ENCODE measurements at regions not wholly inside any gene's neighbourhood (a gene's known extent, or its start where the extent isn't known, plus 50 kb on each side); places are given as distances from the start of the nearest gene placed in this dataset.
"Not testable (repeated sequence)": the region's sequence is repeated elsewhere in the genome, so short reads cannot be mapped to it uniquely, and the experiment has no call there.

DNA sequence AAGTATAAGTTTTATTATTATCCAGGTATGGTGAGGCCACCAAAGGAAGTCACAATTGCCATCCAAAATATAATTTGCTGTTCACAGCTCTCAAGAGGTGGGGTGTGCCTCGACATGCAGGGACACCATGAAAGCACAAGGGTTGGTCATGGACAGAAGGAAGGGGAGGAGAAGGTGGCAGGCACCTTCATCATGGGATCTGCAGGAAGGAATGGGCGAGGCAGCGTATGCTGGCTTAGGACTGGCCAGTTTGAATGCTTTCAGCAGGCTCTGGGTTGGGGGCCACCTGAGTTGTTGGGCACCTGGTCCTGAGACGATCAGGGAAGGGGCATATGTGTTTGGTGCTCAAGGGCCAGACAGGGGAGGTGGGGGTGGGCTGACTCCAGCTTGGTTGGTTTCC lies 777.2 kb upstream of the TPTE start:
- BruUV-seq (replicated peaks); H3K36me3 ChIP-seq (ENCODE audit: insufficient read depth, low read length); H4K20me1 ChIP-seq (ENCODE audit: insufficient read depth, low read length); H3K4me2 ChIP-seq (ENCODE audit: low read length); DNase-seq (ENCODE audit: low spot score); H2AFZ ChIP-seq (ENCODE audit: low read length); H3K4me3 ChIP-seq (ENCODE audit: low read depth, low read length, poor library complexity, severe bottlenecking); CTCF ChIA-PET (ENCODE audit: unreplicated experiment); H3K27ac ChIP-seq (ENCODE audit: low read depth, low read length, poor library complexity, severe bottlenecking); H3K4me1 ChIP-seq (ENCODE audit: insufficient read depth, low read length, poor library complexity, severe bottlenecking); intact Hi-C loops (cut with micrococcal nuclease; ENCODE audit: unreplicated experiment); POLR2A ChIA-PET; H3K79me2 ChIP-seq (ENCODE audit: insufficient read depth, low read depth, low read length); H3K9me2 ChIP-seq (ENCODE audit: insufficient read depth, low read length): not testable (repeated sequence)
- H3K9me3 ChIP-seq (ENCODE audit: low read length): peaks cover 16% of the 10 kb centered on the region; the same call in 1 of the 2 replicates

DNA sequence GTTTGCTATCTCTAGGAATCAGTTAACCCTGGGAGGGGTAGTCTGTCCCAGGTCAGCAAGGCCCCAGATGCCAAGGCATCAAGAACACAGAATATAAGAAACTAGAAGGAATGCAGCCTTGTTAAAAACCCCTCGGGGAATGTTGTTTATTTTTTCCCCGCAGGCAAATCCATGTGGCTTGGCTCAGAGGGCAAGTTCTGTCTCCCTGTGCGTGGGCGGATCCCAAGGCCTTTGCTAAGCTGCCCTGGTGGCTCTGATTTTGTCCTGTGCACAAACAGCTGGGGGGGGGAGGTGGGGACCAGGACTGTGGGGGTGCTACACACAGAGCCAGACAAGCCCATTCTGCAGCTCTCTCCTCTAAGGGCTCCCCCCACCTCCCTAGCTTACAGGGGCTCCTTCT lies 776.8 kb upstream of the TPTE start:
- CTCF ChIA-PET (ENCODE audit: unreplicated experiment); POLR2A ChIA-PET; H3K9me2 ChIP-seq (ENCODE audit: insufficient read depth, low read length); H3K27ac ChIP-seq (ENCODE audit: low read depth, low read length, poor library complexity, severe bottlenecking); H4K20me1 ChIP-seq (ENCODE audit: insufficient read depth, low read length); H3K4me3 ChIP-seq (ENCODE audit: low read depth, low read length, poor library complexity, severe bottlenecking); intact Hi-C loops (cut with micrococcal nuclease; ENCODE audit: unreplicated experiment); H3K79me2 ChIP-seq (ENCODE audit: insufficient read depth, low read depth, low read length); BruUV-seq (replicated peaks); DNase-seq (ENCODE audit: low spot score); H3K4me1 ChIP-seq (ENCODE audit: insufficient read depth, low read length, poor library complexity, severe bottlenecking); H2AFZ ChIP-seq (ENCODE audit: low read length); H3K4me2 ChIP-seq (ENCODE audit: low read length); H3K36me3 ChIP-seq (ENCODE audit: insufficient read depth, low read length): not testable (repeated sequence)
- H3K9me3 ChIP-seq (ENCODE audit: low read length): 0 out of 2 replicates have a peak, but pooled peaks cover 12% of the 10 kb centered on the region

DNA sequence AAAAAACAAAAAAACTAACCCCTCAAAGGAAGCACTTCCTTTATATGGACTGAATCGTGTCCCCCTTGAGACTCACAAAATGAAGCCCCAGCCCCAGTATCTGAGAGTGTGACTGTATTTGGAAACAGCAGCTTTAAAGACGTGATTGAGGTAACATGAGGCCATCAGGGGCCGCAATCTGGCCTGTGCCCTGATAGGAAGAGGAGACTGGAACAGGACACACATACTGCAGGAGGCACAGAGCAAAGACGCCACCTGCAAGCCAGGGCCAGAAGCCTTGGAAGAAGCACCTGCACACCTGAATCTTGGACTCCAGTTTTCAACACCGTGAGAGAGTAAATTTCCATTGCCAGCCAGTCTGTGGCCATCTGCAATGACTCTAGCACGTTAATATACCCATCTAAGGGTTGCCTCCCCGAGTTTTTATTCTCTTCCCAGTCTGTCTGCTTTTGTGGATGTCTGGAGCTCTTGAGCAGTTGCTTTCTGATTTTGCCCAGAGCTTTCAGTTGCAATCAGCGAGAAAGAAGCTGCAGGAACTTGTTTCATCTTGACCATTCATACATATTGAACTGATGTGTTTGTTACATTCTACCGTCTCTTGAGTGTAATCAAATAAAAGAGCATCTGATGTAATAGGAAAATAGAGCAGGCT lies 775.8 kb upstream of the TPTE start:
- H3K4me3 ChIP-seq (ENCODE audit: low read depth, low read length, poor library complexity, severe bottlenecking); intact Hi-C loops (cut with micrococcal nuclease; ENCODE audit: unreplicated experiment); H3K4me1 ChIP-seq (ENCODE audit: insufficient read depth, low read length, poor library complexity, severe bottlenecking); H3K36me3 ChIP-seq (ENCODE audit: insufficient read depth, low read length); POLR2A ChIA-PET; H3K27ac ChIP-seq (ENCODE audit: low read depth, low read length, poor library complexity, severe bottlenecking); DNase-seq (ENCODE audit: low spot score); H2AFZ ChIP-seq (ENCODE audit: low read length); CTCF ChIA-PET (ENCODE audit: unreplicated experiment); H3K9me2 ChIP-seq (ENCODE audit: insufficient read depth, low read length); BruUV-seq (replicated peaks); H3K4me2 ChIP-seq (ENCODE audit: low read length); H3K79me2 ChIP-seq (ENCODE audit: insufficient read depth, low read depth, low read length); H3K9me3 ChIP-seq (ENCODE audit: low read length); H4K20me1 ChIP-seq (ENCODE audit: insufficient read depth, low read length): not testable (repeated sequence)

DNA sequence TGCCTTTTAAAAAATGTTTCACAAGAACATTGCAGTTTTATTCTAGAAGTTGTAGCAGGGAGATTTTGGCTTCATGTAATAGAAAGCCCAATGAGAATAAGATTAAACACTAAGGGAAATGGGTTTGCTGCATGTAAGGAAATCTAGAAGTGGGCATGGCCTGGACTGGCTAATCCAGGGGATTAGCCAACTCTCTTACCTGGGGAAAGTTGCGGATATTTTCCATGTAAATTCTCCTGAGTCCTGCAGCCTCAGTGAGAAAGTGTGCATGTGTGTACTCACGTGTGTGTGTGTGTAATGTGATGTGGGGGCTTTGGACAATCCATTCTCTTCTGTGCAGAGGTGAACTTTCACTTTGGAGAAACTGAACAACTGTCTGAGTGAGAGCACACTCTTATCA lies 775.1 kb upstream of the TPTE start:
- H3K4me2 ChIP-seq (ENCODE audit: low read length); H3K36me3 ChIP-seq (ENCODE audit: insufficient read depth, low read length); CTCF ChIA-PET (ENCODE audit: unreplicated experiment); H3K27ac ChIP-seq (ENCODE audit: low read depth, low read length, poor library complexity, severe bottlenecking); H2AFZ ChIP-seq (ENCODE audit: low read length); H3K4me1 ChIP-seq (ENCODE audit: insufficient read depth, low read length, poor library complexity, severe bottlenecking); H3K9me2 ChIP-seq (ENCODE audit: insufficient read depth, low read length); H4K20me1 ChIP-seq (ENCODE audit: insufficient read depth, low read length); POLR2A ChIA-PET; H3K9me3 ChIP-seq (ENCODE audit: low read length); H3K79me2 ChIP-seq (ENCODE audit: insufficient read depth, low read depth, low read length); DNase-seq (ENCODE audit: low spot score); BruUV-seq (replicated peaks); intact Hi-C loops (cut with micrococcal nuclease; ENCODE audit: unreplicated experiment); H3K4me3 ChIP-seq (ENCODE audit: low read depth, low read length, poor library complexity, severe bottlenecking): not testable (repeated sequence)

DNA sequence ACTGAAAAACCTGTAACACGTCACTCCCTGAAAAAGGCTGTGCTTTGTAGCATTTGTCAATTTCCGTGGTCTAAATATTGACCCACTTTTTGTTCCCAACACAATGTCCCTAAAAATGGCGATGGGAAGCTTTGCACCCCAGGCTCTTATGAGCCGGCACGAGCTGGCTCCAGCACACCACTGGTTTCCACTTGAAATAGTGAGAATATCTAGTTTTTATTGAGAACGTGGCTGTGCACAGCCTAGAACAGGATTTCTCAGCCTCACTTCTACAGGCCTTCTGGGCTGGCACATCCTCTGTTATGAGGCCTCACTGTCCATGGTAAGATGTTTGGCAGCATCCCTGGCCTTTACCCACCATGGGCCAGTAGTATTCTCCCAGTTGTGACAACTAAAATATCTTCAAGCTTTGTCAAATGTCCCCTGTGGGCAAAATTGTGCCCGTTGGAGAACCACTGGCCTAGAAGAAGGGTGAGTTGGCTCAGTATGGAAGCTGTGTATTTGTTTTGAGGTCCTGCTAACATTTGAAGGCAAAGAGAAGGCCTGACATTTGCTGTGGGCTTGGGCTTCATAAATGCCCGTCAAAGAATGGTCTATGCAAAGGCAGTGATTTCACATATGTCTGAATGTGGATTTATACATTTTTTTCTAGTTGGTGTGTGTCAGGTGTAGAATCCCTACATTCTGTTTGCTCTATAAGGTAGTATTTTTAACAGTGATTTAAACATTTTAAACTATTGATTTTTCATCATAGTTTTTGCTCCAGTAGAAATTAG lies 774.4 kb upstream of the TPTE start:
- not testable (repeated sequence) for H3K9me3 ChIP-seq (ENCODE audit: low read length)

DNA sequence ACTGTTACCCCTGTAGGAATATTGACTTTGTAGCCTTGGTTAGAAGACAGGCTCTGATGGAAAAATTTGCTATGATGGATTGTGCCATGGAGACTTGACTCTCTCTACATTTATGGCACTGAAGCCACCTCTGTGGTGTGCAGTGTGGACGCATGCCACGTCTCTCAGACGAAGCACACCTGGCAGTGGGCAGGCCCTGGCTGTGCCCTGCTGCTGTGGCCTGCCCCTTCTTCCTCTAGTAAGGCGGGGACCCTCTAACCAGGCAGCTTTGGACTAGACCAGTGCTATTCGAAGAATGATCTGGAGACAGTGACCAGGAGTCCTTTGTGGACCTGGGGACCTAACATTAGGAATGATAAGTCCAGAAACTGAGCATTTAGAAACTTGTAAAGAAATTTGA lies 773.5 kb upstream of the TPTE start:
- H2AFZ ChIP-seq (ENCODE audit: low read length); BruUV-seq (replicated peaks); H3K9me2 ChIP-seq (ENCODE audit: insufficient read depth, low read length); H3K79me2 ChIP-seq (ENCODE audit: insufficient read depth, low read depth, low read length); H3K4me1 ChIP-seq (ENCODE audit: insufficient read depth, low read length, poor library complexity, severe bottlenecking); POLR2A ChIA-PET; H3K36me3 ChIP-seq (ENCODE audit: insufficient read depth, low read length); H3K4me3 ChIP-seq (ENCODE audit: low read depth, low read length, poor library complexity, severe bottlenecking); intact Hi-C loops (cut with micrococcal nuclease; ENCODE audit: unreplicated experiment); H4K20me1 ChIP-seq (ENCODE audit: insufficient read depth, low read length); CTCF ChIA-PET (ENCODE audit: unreplicated experiment); H3K27ac ChIP-seq (ENCODE audit: low read depth, low read length, poor library complexity, severe bottlenecking); DNase-seq (ENCODE audit: low spot score); H3K4me2 ChIP-seq (ENCODE audit: low read length): not testable (repeated sequence)
- 0 out of 2 replicates have a peak, but pooled peaks cover 10% of the 10 kb centered on the region for H3K9me3 ChIP-seq (ENCODE audit: low read length)

More for the DNA sequence above, 774.4 kb upstream of the TPTE start:
- CTCF ChIA-PET (ENCODE audit: unreplicated experiment); H3K4me1 ChIP-seq (ENCODE audit: insufficient read depth, low read length, poor library complexity, severe bottlenecking); BruUV-seq (replicated peaks); H3K27ac ChIP-seq (ENCODE audit: low read depth, low read length, poor library complexity, severe bottlenecking); intact Hi-C loops (cut with micrococcal nuclease; ENCODE audit: unreplicated experiment); H2AFZ ChIP-seq (ENCODE audit: low read length); POLR2A ChIA-PET; H3K79me2 ChIP-seq (ENCODE audit: insufficient read depth, low read depth, low read length); H3K4me3 ChIP-seq (ENCODE audit: low read depth, low read length, poor library complexity, severe bottlenecking); DNase-seq (ENCODE audit: low spot score); H3K36me3 ChIP-seq (ENCODE audit: insufficient read depth, low read length); H4K20me1 ChIP-seq (ENCODE audit: insufficient read depth, low read length); H3K9me2 ChIP-seq (ENCODE audit: insufficient read depth, low read length); H3K4me2 ChIP-seq (ENCODE audit: low read length): not testable (repeated sequence)
